Islet precursor cell (in vitro differentiated cells): ENCODE measurements at regions not wholly inside any gene's neighbourhood (a gene's known extent, or its start where the extent isn't known, plus 50 kb on each side); places are given as distances from the start of the nearest gene placed in this dataset.
"Not testable (repeated sequence)": the region's sequence is repeated elsewhere in the genome, so short reads cannot be mapped to it uniquely, and the experiment has no call there.

ENCODE experiments used
- DNase-seq: peaks from one replicate; pipeline ENCODE4 v3.0.0-alpha.2; 2018

GRCh38 chr15:22684786-22685185 lies 101.7 kb upstream of the NIPA1 start:
- DNase-seq: not testable (repeated sequence)

DNA sequence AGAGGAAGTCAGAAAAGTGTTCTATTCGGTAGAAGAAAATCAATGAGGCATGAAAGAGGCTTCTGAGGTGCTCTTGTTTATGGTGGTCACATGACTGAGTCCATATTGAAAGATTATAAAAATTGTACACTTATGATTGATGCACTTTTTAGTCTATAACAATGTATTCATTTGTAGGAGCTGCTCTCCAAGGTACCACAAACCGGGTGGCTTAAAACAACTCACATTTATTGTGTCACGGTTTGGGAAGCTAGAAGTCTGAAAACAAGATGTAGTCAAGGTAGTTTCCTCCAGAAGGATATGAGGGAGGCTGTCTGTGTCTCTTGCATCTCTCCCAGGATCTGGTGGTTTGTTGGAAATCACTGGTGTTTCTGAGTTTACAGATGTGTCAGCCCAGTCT lies 86.6 kb upstream of the NIPA1 start:
- not testable (repeated sequence) for DNase-seq

- DNase-seq: not testable (repeated sequence)
Measured at GRCh38 chr15:22710831-22711341, 75.6 kb upstream of the NIPA1 start.

GRCh38 chr15:22713933-22714332 lies 72.5 kb upstream of the NIPA1 start:
- DNase-seq: not testable (repeated sequence)

DNA sequence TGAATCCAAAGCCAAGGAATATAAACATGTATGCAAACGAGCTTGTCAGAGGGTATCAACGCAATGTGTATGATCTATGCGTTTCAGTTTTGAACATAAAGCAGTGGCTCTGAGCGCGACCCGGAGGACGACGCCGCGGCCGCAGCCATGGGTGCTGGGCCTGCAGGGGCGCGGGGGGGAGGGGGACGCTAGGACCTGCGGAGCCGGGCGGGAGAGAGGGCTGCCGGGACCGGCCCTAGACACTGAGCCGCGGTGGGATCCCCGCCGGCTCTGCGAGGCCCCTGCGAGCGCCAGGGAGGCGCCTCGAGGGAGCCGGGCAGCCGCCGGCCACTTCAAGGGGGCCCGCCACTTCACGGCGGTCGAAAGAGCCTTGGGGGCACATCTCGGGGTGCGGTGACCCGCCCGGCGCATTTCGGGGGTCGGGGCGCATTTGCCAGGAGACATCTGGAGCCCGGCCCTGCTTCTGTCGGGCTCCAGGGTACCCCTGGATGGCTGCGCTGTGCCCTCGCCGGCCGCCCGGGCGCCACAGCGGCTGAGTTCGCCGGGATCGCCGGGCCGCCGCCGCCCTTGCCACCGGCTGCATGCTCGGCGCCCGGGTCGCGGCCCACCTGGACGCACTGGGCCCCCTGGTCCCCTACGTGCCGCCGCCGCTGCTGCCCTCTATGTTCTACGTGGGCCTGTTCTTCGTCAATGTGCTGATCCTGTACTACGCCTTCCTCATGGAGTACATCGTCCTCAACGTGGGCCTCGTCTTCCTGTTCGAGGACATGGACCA lies 71.9 kb upstream of the NIPA1 start:
- peak; percentile 49 for DNase-seq

- DNase-seq: peak; percentile 46
Measured at GRCh38 chr15:22715133-22715845, 71.2 kb upstream of the NIPA1 start.

DNA sequence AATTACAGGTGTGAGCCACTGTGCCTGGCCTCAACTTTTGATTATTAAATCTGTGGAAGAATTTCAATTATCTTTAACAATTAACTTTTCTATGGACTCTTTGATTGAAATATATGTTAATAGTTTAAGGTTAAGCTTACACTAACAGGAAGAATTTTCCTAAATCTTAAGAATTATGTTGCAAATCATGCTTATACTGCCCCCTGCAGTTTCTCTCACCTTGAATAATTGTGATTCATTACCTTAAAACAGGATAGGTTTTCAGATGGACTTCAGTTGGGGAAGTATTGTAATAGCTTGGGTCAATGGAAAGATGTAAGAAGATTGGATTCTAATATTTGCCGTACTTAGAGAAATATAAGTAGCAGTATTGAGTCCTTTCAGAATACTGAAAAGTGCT lies 66.5 kb upstream of the NIPA1 start:
- DNase-seq: not testable (repeated sequence)

DNA sequence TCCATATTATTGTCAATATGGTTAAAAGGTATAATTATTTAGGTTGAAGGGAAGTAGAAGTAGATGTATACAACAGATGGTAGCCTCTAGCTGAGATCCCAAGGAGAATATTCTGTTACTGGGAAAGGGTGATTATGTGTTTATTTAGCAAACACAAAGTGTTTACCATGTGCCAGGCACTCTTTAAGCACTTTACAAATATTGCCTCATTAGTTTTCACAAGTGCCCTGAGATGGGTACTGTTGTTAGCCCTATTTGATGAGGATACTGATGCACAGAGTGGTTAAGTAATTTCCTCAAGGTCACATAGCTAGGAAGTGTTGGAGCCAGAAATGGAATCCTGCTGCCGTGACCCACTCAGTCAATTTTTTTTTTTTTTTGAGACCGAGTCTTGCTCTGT lies 60.3 kb upstream of the NIPA1 start:
- not testable (repeated sequence) for DNase-seq

- not testable (repeated sequence) for DNase-seq
Measured at GRCh38 chr15:22735067-22735466, 51.4 kb upstream of the NIPA1 start.

DNA sequence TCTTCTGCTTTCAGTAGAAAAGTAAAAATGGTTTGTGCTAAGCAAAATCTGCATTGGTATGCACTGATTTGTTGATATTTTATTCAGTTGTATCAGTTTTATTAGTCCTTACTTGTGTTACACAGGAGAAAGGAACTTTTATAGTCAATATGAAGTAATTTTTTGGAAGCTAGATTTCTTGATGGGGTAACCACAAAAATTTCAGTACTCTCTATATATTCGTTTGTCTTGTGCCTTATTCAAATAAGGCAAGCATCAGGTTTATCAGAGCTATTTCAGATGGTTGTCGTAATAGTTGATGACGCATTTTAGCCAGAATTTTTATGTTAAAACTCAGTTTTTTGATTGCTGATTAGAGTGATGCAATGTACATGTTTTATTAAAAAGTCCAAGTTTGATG lies 50.7 kb upstream of the NIPA1 start:
- DNase-seq: no peak

- not testable (repeated sequence) for DNase-seq
Measured at GRCh38 chr15:22736200-22736599, 50.2 kb upstream of the NIPA1 start.
